ENCODE measurements at regions not wholly inside any gene's neighbourhood (a gene's known extent, or its start where the extent isn't known, plus 50 kb on each side); places are given as distances from the start of the nearest gene placed in this dataset.
"Not testable (repeated sequence)": the region's sequence is repeated elsewhere in the genome, so short reads cannot be mapped to it uniquely, and the experiment has no call there.

DNA sequence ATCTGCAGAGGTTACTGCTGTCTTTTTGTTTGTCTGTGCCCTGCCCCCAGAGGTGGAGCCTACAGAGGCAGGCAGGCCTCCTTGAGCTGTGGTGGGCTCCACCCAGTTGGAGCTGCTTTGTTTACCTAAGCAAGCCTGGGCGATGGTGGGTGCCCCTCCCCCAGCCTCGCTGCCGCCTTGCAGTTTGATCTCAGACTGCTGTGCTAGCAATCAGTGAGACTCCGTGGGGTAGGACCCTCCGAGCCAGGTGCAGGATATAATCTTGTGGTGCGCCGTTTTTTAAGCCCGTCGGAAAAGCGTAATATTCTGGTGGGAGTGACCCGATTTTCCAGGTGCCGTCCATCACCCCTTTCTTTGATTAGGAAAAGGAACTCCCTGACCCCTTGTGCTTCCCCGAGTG lies 211.4 kb downstream of the BTBD3 start:
- not testable (repeated sequence) for TF ChIP-seq POLR2AphosphoS5 (IDR thresholded peaks at IDR 0.05; ENCODE audit: low read depth, low read length); TAF1 (IDR thresholded peaks at IDR 0.05; ENCODE audit: low read depth, low read length); POLR2A (IDR thresholded peaks at IDR 0.05; ENCODE audit: low read depth, low read length); PAX5 (IDR thresholded peaks at IDR 0.05; ENCODE audit: insufficient read depth, low read length, severe bottlenecking); POU2F2 (IDR thresholded peaks at IDR 0.05; ENCODE audit: low read depth, low read length); SPI1 (IDR thresholded peaks at IDR 0.05; ENCODE audit: low read depth, low read length)

Measured in GM12891 (cell line).